Muscle of leg (tissue), 3 donors: ENCODE measurements at regions not wholly inside any gene's neighbourhood (a gene's known extent, or its start where the extent isn't known, plus 50 kb on each side); places are given as distances from the start of the nearest gene placed in this dataset.
"Not testable (repeated sequence)": the region's sequence is repeated elsewhere in the genome, so short reads cannot be mapped to it uniquely, and the experiment has no call there.

Experiments
- DNase-seq: peaks from one replicate; pipeline ENCODE4 v3.0.0; 2013
- H3K27ac ChIP-seq: one replicate; pipeline ENCODE4 v1.5.1; 2013; ENCODE audit warnings: mild to moderate bottlenecking, low read length, control low read depth
- H3K27me3 ChIP-seq: one replicate; pipeline ENCODE4 v1.6.1; 2013; ENCODE audit warnings: low read length; ENCODE audit not compliant: control insufficient read depth, insufficient read depth
- H3K36me3 ChIP-seq: one replicate; pipeline ENCODE4 v1.6.1; 2013; ENCODE audit warnings: low read length; ENCODE audit not compliant: control insufficient read depth, insufficient read depth
- H3K4me1 ChIP-seq: one replicate; pipeline ENCODE4 v1.6.1; 2013; ENCODE audit warnings: low read length; ENCODE audit not compliant: control insufficient read depth, insufficient read depth
- H3K4me3 ChIP-seq: one replicate; pipeline ENCODE4 v1.5.1; 2013; ENCODE audit warnings: low read length, control low read depth
- H3K9me3 ChIP-seq: replicated peaks from 2 replicates; pipeline ENCODE4 v1.6.1; 2013; ENCODE audit warnings: low read depth, low read length; ENCODE audit not compliant: control insufficient read depth
- WGBS: methylation state at CpG from one replicate; pipeline ENCODE4 v1.1.5; 2013; ENCODE audit warnings: missing lambda C conversion rate; ENCODE audit not compliant: insufficient coverage; 5-methylcytosine and 5-hydroxymethylcytosine counted together

DNA sequence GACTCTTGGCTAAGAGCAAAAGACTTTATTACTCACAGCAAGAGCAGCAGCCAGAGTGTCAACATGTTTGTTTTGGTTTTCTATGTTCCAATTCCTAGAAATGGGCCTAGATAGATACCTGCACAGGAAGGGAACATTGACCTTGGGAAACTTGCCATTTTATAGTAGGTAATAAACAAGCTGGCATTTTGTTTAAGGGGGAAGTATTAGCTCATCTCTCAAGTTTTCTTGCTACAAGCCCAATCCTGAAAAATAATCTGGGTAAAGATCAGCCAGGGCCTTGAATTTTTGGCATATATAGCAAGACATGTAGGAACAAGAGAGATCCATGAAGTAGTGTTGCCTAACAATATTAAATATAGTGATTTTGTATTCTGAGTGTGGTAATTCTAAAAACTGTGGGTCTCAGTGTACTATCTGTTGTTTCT lies 51.4 kb upstream of the RGL1 start:
- Histone ChIP-seq H3K9me3 (peaks cover 12% of the 10 kb centered on the region), H3K36me3 (no peaks in the 10 kb centered on the region), H3K27ac (no peak overlapping the region), H3K4me1 (no peaks in the 10 kb centered on the region), H3K27me3 (no peaks in the 10 kb centered on the region), H3K4me3 (no peak overlapping the region)
- DNase-seq: no peak

DNA sequence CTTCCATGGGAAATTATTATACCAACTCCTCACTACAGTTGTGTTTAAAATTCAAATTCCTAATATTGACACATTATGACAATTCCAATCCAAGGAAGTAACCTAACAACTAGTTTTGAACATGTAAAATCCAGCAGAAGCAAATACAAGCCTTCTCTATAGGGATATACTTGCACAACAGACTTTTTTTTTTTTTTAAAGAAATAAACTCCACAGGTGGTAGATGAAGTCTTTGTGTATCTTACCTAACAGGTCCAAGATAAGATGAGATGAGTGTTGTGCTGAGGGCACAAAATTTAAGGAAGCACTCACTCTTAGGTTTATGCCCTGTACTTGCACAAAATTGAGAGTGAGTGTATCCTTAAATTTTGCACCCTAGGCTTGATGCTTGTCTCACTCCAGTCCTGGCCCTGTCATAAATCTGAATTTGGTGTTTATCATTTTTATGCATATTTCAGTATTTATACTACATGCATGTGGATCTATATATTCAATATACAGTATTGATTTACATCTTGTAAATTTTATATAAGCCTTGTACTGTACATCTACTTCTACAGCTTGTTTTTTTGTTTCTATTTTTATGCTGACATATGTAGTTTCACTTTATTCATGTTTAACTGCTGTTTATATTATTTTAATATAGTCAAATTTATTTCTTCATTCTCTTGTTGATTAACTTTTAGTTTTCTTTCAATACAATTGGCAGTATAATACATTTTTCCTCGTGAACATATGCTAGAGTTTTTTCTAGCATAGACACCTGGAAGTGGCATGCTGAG lies 60.6 kb upstream of the RGL1 start:
- Histone ChIP-seq H3K4me1 (peaks cover 4% of the 10 kb centered on the region), H3K27ac (no peak overlapping the region), H3K4me3 (no peak overlapping the region), H3K36me3 (no peaks in the 10 kb centered on the region), H3K9me3 (no peaks in the 10 kb centered on the region), H3K27me3 (no peaks in the 10 kb centered on the region)
- no CpG with 5 or more reads among the region's 1 CpG for WGBS
- DNase-seq: no peak

DNA sequence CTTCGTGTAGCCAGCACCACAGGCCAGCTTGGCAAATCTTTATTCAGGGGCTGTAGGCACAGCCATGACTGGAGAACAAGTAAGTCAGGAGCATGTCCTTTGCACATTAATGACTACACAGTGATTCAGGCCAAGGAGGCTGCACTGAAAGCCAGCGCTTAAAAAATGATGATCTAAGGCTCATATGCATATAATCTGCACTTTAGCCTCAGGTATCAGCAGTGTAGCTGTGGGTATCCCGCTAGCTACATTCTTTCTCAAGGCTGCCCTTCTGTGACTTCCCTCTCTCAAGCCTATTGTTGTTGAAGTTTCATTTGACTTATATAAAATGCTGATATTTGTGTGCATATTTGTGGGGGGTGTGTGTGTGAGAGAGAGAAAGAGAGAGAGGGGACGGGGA lies 62.6 kb upstream of the RGL1 start:
- Histone ChIP-seq H3K4me1 (peaks cover 7% of the 10 kb centered on the region), H3K27me3 (no peaks in the 10 kb centered on the region), H3K27ac (no peak overlapping the region), H3K36me3 (no peaks in the 10 kb centered on the region), H3K4me3 (no peak overlapping the region), H3K9me3 (no peaks in the 10 kb centered on the region)
- 100% methylated on average over 1 of the region's 4 CpGs for WGBS
- DNase-seq: no peak

DNA sequence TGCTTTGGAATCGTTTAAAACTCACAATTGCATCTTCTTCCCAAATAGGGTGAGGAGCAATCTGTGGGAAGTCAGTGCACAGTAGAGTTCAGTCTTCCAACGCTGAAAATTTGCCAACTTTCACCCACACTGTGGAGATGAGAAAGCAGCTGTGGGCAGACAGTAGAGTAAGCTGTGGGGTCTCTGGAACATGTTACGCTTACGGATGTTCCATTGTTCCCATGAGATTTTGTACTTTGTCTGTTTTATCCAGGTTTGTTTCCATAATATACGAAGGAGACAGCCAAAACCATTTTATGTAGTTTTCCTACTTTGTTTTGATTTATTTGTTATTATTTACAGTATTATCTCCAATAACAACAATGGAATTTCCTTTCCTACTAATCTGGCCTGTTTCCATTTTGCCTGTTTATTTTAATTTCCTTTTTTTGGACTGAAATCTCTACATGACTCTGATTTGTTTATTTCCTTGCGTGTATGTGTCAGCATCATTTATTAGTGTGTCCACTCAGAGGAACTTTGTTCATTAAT lies 65.1 kb upstream of the RGL1 start:
- Histone ChIP-seq H3K4me1 (peaks cover 13% of the 10 kb centered on the region), H3K4me3 (no peak overlapping the region), H3K27me3 (no peaks in the 10 kb centered on the region), H3K36me3 (no peaks in the 10 kb centered on the region), H3K9me3 (no peaks in the 10 kb centered on the region), H3K27ac (peak overlapping the region; percentile 52)
- peak; percentile 92 for DNase-seq
- WGBS: no CpG with 5 or more reads among the region's 6 CpGs

DNA sequence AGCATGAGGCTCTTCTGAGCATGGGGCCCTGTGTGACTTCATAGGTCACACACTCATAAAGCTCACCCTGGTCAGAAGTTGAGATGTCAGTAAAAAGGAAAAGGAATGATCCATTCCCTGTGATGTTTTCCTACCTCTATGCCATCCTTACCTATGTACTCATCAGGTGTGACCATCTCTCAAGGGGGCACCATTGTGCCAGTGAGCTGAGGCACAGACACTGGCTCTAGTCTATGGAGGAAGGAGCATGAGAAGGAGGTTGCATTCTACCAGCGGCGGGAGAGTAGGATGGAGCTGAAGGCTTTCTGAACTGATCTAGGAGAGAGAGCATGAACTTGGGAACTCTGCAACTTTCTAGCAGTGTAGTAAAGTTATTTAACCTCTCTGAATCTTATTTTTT lies 65.8 kb upstream of the RGL1 start:
- no peaks in the 10 kb centered on the region for H3K9me3 ChIP-seq
- peak overlapping the region; percentile 18 for H3K27ac ChIP-seq
- no CpG with 5 or more reads among the region's 2 CpGs for WGBS
- peaks cover 17% of the 10 kb centered on the region for H3K4me1 ChIP-seq
- no peak for DNase-seq
- no peaks in the 10 kb centered on the region for H3K36me3 ChIP-seq
- H3K27me3 ChIP-seq: no peaks in the 10 kb centered on the region
- H3K4me3 ChIP-seq: no peak overlapping the region

DNA sequence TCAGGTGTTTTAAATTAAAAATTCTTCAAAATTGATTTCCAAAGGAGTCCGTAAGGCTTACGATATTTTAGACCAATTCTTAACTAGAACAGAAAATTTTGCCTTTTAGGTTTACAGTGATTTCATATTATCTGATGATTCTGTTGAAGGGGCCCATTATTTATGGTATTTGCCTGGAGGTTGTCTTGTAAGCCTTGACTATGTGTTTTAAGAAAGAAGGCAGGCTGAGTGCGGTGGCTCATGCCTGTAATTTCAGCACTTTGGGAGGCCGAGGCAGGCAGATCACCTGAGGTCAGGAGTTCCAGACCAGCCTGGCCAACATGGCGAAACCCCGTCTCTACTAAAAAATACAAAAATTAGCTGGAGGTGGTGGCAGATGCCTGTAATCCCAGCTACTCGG lies 67.0 kb upstream of the RGL1 start:
- WGBS: 100% methylated on average over 3 of the region's 7 CpGs
- not testable (repeated sequence) for DNase-seq

DNA sequence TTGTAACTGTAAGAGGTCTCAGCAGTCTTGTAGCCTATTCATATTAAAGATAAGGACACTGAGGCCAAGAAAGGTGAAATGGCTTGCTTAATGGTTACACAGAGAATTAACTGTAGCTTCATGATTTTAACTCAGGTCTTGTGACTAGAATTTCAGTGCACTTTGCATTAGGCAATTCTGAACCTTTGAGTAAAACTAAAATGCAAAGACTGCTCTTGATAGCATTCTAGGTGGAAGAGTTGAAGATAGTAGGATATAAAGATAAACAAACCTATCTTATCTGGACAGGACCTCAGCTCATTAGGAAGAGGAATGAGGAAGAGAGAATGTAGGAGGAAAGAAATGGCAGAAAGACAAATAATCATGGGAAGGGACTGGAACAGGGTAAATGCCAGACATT lies 68.6 kb upstream of the RGL1 start:
- Histone ChIP-seq H3K27me3 (no peaks in the 10 kb centered on the region), H3K36me3 (no peaks in the 10 kb centered on the region), H3K9me3 (no peaks in the 10 kb centered on the region), H3K4me3 (no peak overlapping the region), H3K27ac (no peak overlapping the region), H3K4me1 (peaks cover 27% of the 10 kb centered on the region)
- no peak for DNase-seq

More for the DNA sequence above, 67.0 kb upstream of the RGL1 start:
- not testable (repeated sequence) for H3K4me3 ChIP-seq, H3K9me3 ChIP-seq, H3K27me3 ChIP-seq, H3K27ac ChIP-seq, H3K36me3 ChIP-seq
- H3K4me1 ChIP-seq: peaks cover 21% of the 10 kb centered on the region

DNA sequence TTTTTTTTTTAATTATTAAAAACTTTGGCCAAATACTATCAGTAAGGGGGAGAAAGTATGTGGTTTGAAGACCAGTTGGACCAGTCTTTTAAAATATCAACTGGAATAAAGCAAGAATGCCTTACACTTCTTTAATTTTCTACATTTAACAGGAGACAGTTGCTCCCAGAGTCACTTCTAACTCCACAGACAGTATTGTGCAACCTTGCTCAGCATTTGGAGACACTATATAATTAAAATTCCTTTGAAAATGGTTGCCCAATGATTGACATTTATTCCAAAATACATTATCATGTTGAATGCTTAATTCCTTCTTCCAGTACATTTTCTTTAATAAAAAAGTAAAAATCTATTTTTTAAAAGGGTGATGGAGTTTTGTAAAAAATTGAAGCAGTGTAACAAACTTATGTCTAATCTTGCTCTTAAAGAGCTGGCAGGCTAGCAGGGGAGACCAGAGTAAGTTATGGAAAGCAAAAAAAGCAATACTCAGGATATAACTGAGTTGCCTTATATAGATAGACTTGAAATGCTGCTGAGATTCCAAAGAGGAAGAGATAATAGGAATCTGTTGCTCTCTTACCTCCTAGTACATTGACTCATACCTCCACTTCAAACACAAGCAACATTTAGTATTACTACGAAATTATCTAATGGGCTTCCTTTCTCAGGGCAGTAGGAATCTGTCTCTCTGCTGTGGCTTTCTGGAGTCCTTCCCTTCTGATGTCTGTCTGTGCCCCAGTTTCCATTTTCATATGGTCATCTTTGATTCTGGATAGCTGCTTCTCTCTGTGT lies 69.7 kb upstream of the RGL1 start:
- WGBS: 57% methylated on average over 1 of the region's 1 CpG
- peaks cover 27% of the 10 kb centered on the region for H3K4me1 ChIP-seq
- no peaks in the 10 kb centered on the region for H3K27me3 ChIP-seq
- H3K36me3 ChIP-seq: no peaks in the 10 kb centered on the region
- no peaks in the 10 kb centered on the region for H3K9me3 ChIP-seq
- H3K4me3 ChIP-seq: no peak overlapping the region
- H3K27ac ChIP-seq: peak overlapping the region; percentile 69
- peak; percentile 57 for DNase-seq

DNA sequence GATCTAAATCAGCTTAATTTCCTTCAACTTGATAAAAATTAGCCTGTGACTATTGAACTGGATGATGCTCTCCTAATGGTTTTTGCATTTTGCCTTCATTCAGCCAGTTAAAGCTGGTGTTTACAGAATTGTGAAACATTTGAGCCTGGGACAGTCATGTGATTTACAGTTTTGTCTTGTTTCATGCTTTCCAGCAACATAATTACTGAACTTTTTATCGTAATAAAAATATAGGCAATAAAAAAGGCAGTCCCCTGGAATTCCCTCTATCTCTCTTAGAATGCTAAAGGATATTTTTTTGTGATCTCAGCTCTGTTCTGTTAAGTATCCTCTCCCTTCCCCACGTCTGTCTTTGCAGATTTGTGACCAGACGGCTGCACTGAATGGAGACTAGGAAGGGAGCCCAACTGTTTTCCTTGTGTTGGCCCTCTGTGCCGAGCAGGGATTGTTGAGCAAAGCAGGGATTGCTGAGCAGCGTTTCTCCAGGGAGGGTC lies 70.3 kb upstream of the RGL1 start:
- Histone ChIP-seq H3K4me3 (no peak overlapping the region), H3K4me1 (peaks cover 25% of the 10 kb centered on the region), H3K36me3 (no peaks in the 10 kb centered on the region), H3K27me3 (no peaks in the 10 kb centered on the region), H3K9me3 (no peaks in the 10 kb centered on the region), H3K27ac (peak overlapping the region; percentile 69)
- WGBS: 20% methylated on average over 1 of the region's 5 CpGs
- DNase-seq: peak; percentile 95

DNA sequence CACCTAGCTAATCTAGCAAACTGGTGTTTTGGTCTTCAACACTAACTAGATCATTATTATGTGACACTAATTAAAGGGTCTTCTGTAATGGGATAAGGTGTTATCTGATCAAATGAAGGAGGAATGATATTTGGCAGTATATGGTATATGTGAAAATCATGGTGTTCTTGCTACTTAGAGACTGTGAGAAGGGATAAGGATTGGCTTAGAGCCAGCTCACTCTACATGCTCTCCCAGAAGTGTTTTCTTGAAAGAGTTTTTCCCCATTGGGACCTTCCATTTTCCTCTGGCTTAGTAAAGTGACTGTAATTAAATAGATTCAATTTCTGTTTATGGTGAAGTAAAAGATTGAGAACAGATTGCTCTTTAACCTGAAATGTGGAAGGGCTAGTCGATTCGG lies 71.2 kb upstream of the RGL1 start:
- peak; percentile 59 for DNase-seq
- Histone ChIP-seq H3K4me1 (peaks cover 20% of the 10 kb centered on the region), H3K36me3 (no peaks in the 10 kb centered on the region), H3K9me3 (no peaks in the 10 kb centered on the region), H3K27ac (peak overlapping the region; percentile 69), H3K4me3 (no peak overlapping the region), H3K27me3 (no peaks in the 10 kb centered on the region)
- no CpG with 5 or more reads among the region's 2 CpGs for WGBS
